COR-L47 (cell line): ENCODE measurements at regions not wholly inside any gene's neighbourhood (a gene's known extent, or its start where the extent isn't known, plus 50 kb on each side); places are given as distances from the start of the nearest gene placed in this dataset.
"Not testable (repeated sequence)": the region's sequence is repeated elsewhere in the genome, so short reads cannot be mapped to it uniquely, and the experiment has no call there.

Source experiments
- DNase-seq: peaks from one replicate; lab custom pipeline; 2025; lab: John Stamatoyannopoulos, UW

- no peak for DNase-seq
These were observed 263.6 kb upstream of the AUTS2 start for GRCh38 chr7:69334701-69335100.

- no peak for DNase-seq
These were observed 262.9 kb upstream of the AUTS2 start for GRCh38 chr7:69335331-69335730.

- no peak for DNase-seq
These were observed 261.3 kb upstream of the AUTS2 start for GRCh38 chr7:69336976-69337375.

GRCh38 chr7:69338144-69338543 lies 260.1 kb upstream of the AUTS2 start:
- no peak for DNase-seq

GRCh38 chr7:69341288-69341687 lies 257.0 kb upstream of the AUTS2 start:
- no peak for DNase-seq

- DNase-seq, result no peak
These were observed 256.0 kb upstream of the AUTS2 start for GRCh38 chr7:69342154-69342884.

- DNase-seq, result no peak
These were observed 249.0 kb upstream of the AUTS2 start for GRCh38 chr7:69349291-69349690.

- DNase-seq, result no peak
These were observed 240.0 kb upstream of the AUTS2 start for GRCh38 chr7:69358163-69358821.

GRCh38 chr7:69359003-69359700 lies 239.1 kb upstream of the AUTS2 start:
- no peak for DNase-seq

- DNase-seq, result no peak
These were observed 237.4 kb upstream of the AUTS2 start for GRCh38 chr7:69360913-69361312.

- DNase-seq, result no peak
These were observed 235.1 kb upstream of the AUTS2 start for GRCh38 chr7:69363136-69363535.

GRCh38 chr7:69364813-69365643 lies 233.2 kb upstream of the AUTS2 start:
- peak; percentile 51 for DNase-seq

- DNase-seq, result no peak
These were observed 232.6 kb upstream of the AUTS2 start for GRCh38 chr7:69365651-69366192.

GRCh38 chr7:69367780-69368179 lies 230.5 kb upstream of the AUTS2 start:
- DNase-seq, result no peak

- no peak for DNase-seq
These were observed 224.9 kb upstream of the AUTS2 start for GRCh38 chr7:69373171-69374043.

- DNase-seq, result no peak
These were observed 224.2 kb upstream of the AUTS2 start for GRCh38 chr7:69374044-69374425.

GRCh38 chr7:69377191-69377590 lies 221.1 kb upstream of the AUTS2 start:
- no peak for DNase-seq

GRCh38 chr7:69388452-69389137 lies 209.7 kb upstream of the AUTS2 start:
- DNase-seq, result no peak

GRCh38 chr7:69389216-69389615 lies 209.1 kb upstream of the AUTS2 start:
- DNase-seq, result no peak

GRCh38 chr7:69393912-69394311 lies 204.4 kb upstream of the AUTS2 start:
- not testable (repeated sequence) for DNase-seq
